ENCODE measurements at regions not wholly inside any gene's neighbourhood (a gene's known extent, or its start where the extent isn't known, plus 50 kb on each side); places are given as distances from the start of the nearest gene placed in this dataset.

- no peak for TF ChIP-seq CTCF (IDR thresholded peaks at IDR 0.05)
- TF ChIP-seq EZH2 (IDR thresholded peaks at IDR 0.05; ENCODE audit: borderline replicate concordance, insufficient read depth, low read depth, low read length, poor library complexity, severe bottlenecking), result no peak
Measured at GRCh38 chr7:115210552-115210951, 288.7 kb downstream of the MDFIC start.
